ENCODE measurements at regions not wholly inside any gene's neighbourhood (a gene's known extent, or its start where the extent isn't known, plus 50 kb on each side); places are given as distances from the start of the nearest gene placed in this dataset.

- Histone ChIP-seq H4K20me1 (ENCODE audit: control insufficient read depth, insufficient read depth, insufficient read length) (no peaks in the 10 kb centered on the region), H3K9me3 (ENCODE audit: control insufficient read depth, low read depth, low read length) (no peaks in the 10 kb centered on the region), H3K79me1 (ENCODE audit: insufficient read depth, low read depth, low read length, poor library complexity, severe bottlenecking) (no peaks in the 10 kb centered on the region), H4K91ac (ENCODE audit: insufficient read length, low read depth, low read length) (no peak overlapping the region), H4K5ac (ENCODE audit: insufficient read length, low read depth, low read length) (no peak overlapping the region), H3K23me2 (ENCODE audit: insufficient read length, low read depth, low read length, poor library complexity, severe bottlenecking) (no peaks in the 10 kb centered on the region), H3K23ac (ENCODE audit: insufficient read length, low read depth, low read length) (no peak overlapping the region), H3K4me2 (ENCODE audit: insufficient read depth, insufficient read length, low read length) (no peak overlapping the region), H3K4me1 (ENCODE audit: insufficient read depth, low read length) (no peaks in the 10 kb centered on the region), H2BK15ac (ENCODE audit: low read depth, low read length) (no peak overlapping the region), H3K14ac (ENCODE audit: insufficient read depth, low read length) (no peak overlapping the region), H3K9ac (ENCODE audit: extremely low read depth, insufficient read length, low read length) (no peak overlapping the region), H2AK5ac (ENCODE audit: insufficient read length, low read length) (no peak overlapping the region), H3K27ac (ENCODE audit: insufficient read length, low read depth, low read length) (no peak overlapping the region), H3K4ac (ENCODE audit: low read depth, low read length) (no peak overlapping the region), H2BK5ac (ENCODE audit: insufficient read length, low read length) (no peak overlapping the region), H2BK20ac (ENCODE audit: low read depth, low read length, poor library complexity, severe bottlenecking) (no peak overlapping the region), H2BK12ac (ENCODE audit: insufficient read length, low read depth, low read length) (no peak overlapping the region), H3T11ph (ENCODE audit: low read length) (no peak overlapping the region), H3K27me3 (ENCODE audit: insufficient read depth, low read length) (no peaks in the 10 kb centered on the region), H4K8ac (replicated peaks; ENCODE audit: insufficient read length, low read depth, low read length) (no peak overlapping the region), H3K18ac (ENCODE audit: insufficient read length, low read depth, low read length) (no peak overlapping the region), H3K79me2 (ENCODE audit: insufficient read depth, low read length) (no peaks in the 10 kb centered on the region), H3K56ac (ENCODE audit: insufficient read length, low read depth, low read length) (no peak overlapping the region), H2BK120ac (ENCODE audit: low read depth, low read length, poor library complexity, severe bottlenecking) (no peak overlapping the region), H2AFZ (ENCODE audit: low read length) (no peak overlapping the region)
- H3K4me3 Mint-ChIP-seq = no peak overlapping the region
- no peak for DNase-seq
- H3K27ac Mint-ChIP-seq = no peak overlapping the region
- no peaks in the 10 kb centered on the region for H3K9me3 Mint-ChIP-seq
- TF ChIP-seq CTCF (conservative IDR thresholded peaks at IDR 0.05) = no peak
- no peaks in the 10 kb centered on the region for H3K36me3 Mint-ChIP-seq (ENCODE audit: insufficient read depth in 1 of 3, low read depth in 3 of 3)
- no peaks in the 10 kb centered on the region for H3K27me3 Mint-ChIP-seq (ENCODE audit: low read depth)
- no peaks in the 10 kb centered on the region for H3K4me1 Mint-ChIP-seq
Observed at GRCh38 chr5:104119529-104119928, 556.9 kb upstream of the NUDT12 start.
